ENCODE measurements at regions not wholly inside any gene's neighbourhood (a gene's known extent, or its start where the extent isn't known, plus 50 kb on each side); places are given as distances from the start of the nearest gene placed in this dataset.

GRCh38 chr19:27892500-27892899 is 1320.5 kb downstream of the UQCRFS1 start:
- Mint-ChIP-seq H3K27ac (ENCODE audit: unreplicated experiment) (no peak overlapping the region), H3K27me3 (ENCODE audit: unreplicated experiment) (peaks cover 11% of the 10 kb centered on the region), H3K4me3 (ENCODE audit: unreplicated experiment) (no peak overlapping the region), H3K9me3 (ENCODE audit: unreplicated experiment) (peaks cover 64% of the 10 kb centered on the region), H3K36me3 (ENCODE audit: low read depth, unreplicated experiment) (peaks cover 31% of the 10 kb centered on the region), H3K4me1 (ENCODE audit: unreplicated experiment) (no peaks in the 10 kb centered on the region)
- TF ChIP-seq CTCF (IDR thresholded peaks at IDR 0.05; ENCODE audit: unreplicated experiment), result no peak
- DNase-seq (ENCODE audit: low spot score), result no peak

GRCh38 chr19:27891411-27891810 is 1321.5 kb downstream of the UQCRFS1 start:
- peaks cover 13% of the 10 kb centered on the region for H3K27me3 Mint-ChIP-seq (ENCODE audit: unreplicated experiment)
- no peaks in the 10 kb centered on the region for H3K4me1 Mint-ChIP-seq (ENCODE audit: unreplicated experiment)
- H3K4me3 Mint-ChIP-seq (ENCODE audit: unreplicated experiment), result no peak overlapping the region
- no peak overlapping the region for H3K27ac Mint-ChIP-seq (ENCODE audit: unreplicated experiment)
- peaks cover 61% of the 10 kb centered on the region for H3K9me3 Mint-ChIP-seq (ENCODE audit: unreplicated experiment)
- TF ChIP-seq CTCF (IDR thresholded peaks at IDR 0.05; ENCODE audit: unreplicated experiment), result no peak
- no peak for DNase-seq (ENCODE audit: low spot score)
- H3K36me3 Mint-ChIP-seq (ENCODE audit: low read depth, unreplicated experiment), result peaks cover 29% of the 10 kb centered on the region

GRCh38 chr19:27890696-27891095 is 1322.3 kb downstream of the UQCRFS1 start:
- TF ChIP-seq CTCF (IDR thresholded peaks at IDR 0.05; ENCODE audit: unreplicated experiment), result no peak
- DNase-seq (ENCODE audit: low spot score), result no peak
- Mint-ChIP-seq H3K4me3 (ENCODE audit: unreplicated experiment) (no peak overlapping the region), H3K27ac (ENCODE audit: unreplicated experiment) (no peak overlapping the region), H3K4me1 (ENCODE audit: unreplicated experiment) (no peaks in the 10 kb centered on the region), H3K27me3 (ENCODE audit: unreplicated experiment) (peaks cover 13% of the 10 kb centered on the region), H3K9me3 (ENCODE audit: unreplicated experiment) (peaks cover 61% of the 10 kb centered on the region), H3K36me3 (ENCODE audit: low read depth, unreplicated experiment) (peaks cover 29% of the 10 kb centered on the region)

GRCh38 chr19:27890206-27890605 is 1322.7 kb downstream of the UQCRFS1 start:
- Mint-ChIP-seq H3K4me3 (ENCODE audit: unreplicated experiment) (no peak overlapping the region), H3K36me3 (ENCODE audit: low read depth, unreplicated experiment) (peaks cover 28% of the 10 kb centered on the region), H3K27me3 (ENCODE audit: unreplicated experiment) (peaks cover 13% of the 10 kb centered on the region), H3K27ac (ENCODE audit: unreplicated experiment) (no peak overlapping the region), H3K9me3 (ENCODE audit: unreplicated experiment) (peaks cover 59% of the 10 kb centered on the region), H3K4me1 (ENCODE audit: unreplicated experiment) (no peaks in the 10 kb centered on the region)
- no peak for TF ChIP-seq CTCF (IDR thresholded peaks at IDR 0.05; ENCODE audit: unreplicated experiment)
- no peak for DNase-seq (ENCODE audit: low spot score)

- DNase-seq (ENCODE audit: low spot score), result no peak
- Mint-ChIP-seq H3K9me3 (ENCODE audit: unreplicated experiment) (peaks cover 49% of the 10 kb centered on the region), H3K36me3 (ENCODE audit: low read depth, unreplicated experiment) (peaks cover 19% of the 10 kb centered on the region)
Measured at GRCh38 chr19:27889156-27889555, 1323.8 kb downstream of the UQCRFS1 start.

More at GRCh38 chr19:27889156-27889555, 1323.8 kb downstream of the UQCRFS1 start:
- no peak for TF ChIP-seq CTCF (IDR thresholded peaks at IDR 0.05; ENCODE audit: unreplicated experiment)
- Mint-ChIP-seq H3K4me1 (ENCODE audit: unreplicated experiment) (no peaks in the 10 kb centered on the region), H3K4me3 (ENCODE audit: unreplicated experiment) (no peak overlapping the region), H3K27ac (ENCODE audit: unreplicated experiment) (no peak overlapping the region), H3K27me3 (ENCODE audit: unreplicated experiment) (peaks cover 9% of the 10 kb centered on the region)
